ENCODE measurements at regions not wholly inside any gene's neighbourhood (a gene's known extent, or its start where the extent isn't known, plus 50 kb on each side); places are given as distances from the start of the nearest gene placed in this dataset.

DNA sequence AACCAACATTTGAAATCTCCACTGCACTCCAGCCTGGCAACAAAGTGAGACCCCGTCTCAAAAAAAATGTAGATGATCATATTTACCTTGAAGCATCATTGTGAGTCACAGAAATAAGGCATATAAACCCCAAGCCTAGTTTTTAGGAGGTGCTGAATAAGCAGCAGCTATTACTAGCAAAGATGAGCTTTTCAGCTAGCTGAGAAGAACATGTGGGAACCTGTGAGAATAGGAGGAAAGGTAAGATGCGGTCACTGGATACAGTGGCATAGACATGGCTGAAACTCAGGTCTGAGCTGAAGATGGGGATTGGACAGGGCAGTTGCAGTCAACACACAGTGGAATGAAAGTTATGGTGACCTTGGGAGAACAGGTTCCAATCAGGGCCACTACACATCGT is 284.3 kb upstream of the IRAK1BP1 start:
- DNase-seq (ENCODE audit: low spot score): no peak
- TF ChIP-seq, protein P1, sequence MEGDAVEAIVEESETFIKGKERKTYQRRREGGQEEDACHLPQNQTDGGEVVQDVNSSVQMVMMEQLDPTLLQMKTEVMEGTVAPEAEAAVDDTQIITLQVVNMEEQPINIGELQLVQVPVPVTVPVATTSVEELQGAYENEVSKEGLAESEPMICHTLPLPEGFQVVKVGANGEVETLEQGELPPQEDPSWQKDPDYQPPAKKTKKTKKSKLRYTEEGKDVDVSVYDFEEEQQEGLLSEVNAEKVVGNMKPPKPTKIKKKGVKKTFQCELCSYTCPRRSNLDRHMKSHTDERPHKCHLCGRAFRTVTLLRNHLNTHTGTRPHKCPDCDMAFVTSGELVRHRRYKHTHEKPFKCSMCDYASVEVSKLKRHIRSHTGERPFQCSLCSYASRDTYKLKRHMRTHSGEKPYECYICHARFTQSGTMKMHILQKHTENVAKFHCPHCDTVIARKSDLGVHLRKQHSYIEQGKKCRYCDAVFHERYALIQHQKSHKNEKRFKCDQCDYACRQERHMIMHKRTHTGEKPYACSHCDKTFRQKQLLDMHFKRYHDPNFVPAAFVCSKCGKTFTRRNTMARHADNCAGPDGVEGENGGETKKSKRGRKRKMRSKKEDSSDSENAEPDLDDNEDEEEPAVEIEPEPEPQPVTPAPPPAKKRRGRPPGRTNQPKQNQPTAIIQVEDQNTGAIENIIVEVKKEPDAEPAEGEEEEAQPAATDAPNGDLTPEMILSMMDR (IDR thresholded peaks at IDR 0.05): no peak
- no peaks in the 10 kb centered on the region for H3K27me3 ChIP-seq
- no peaks in the 10 kb centered on the region for H3K9me3 ChIP-seq
- H3K36me3 ChIP-seq: no peaks in the 10 kb centered on the region
- H3K27ac ChIP-seq: no peak overlapping the region
- no peak overlapping the region for H3K4me3 ChIP-seq
- no peaks in the 10 kb centered on the region for H3K4me1 ChIP-seq

DNA sequence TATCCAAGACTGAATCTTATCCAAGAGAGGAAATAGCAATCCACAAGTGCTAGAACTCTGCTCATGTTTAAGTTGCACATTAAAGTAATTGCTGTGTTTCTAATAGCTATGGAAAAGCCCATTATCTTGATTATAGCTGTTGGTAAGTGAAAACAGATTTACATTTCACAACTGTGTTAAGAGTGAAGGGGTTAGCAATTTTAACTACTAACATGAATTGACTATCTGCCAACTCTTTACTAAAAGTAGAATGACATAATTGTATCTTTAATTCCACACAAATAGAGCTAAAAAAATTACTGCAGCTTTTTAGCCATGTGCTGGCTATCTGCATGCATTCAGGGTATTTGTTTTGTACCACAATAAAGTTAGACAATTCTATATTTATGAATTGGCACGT is 277.9 kb upstream of the IRAK1BP1 start:
- no peaks in the 10 kb centered on the region for H3K27me3 ChIP-seq
- H3K36me3 ChIP-seq: no peaks in the 10 kb centered on the region
- no peaks in the 10 kb centered on the region for H3K4me1 ChIP-seq

DNA sequence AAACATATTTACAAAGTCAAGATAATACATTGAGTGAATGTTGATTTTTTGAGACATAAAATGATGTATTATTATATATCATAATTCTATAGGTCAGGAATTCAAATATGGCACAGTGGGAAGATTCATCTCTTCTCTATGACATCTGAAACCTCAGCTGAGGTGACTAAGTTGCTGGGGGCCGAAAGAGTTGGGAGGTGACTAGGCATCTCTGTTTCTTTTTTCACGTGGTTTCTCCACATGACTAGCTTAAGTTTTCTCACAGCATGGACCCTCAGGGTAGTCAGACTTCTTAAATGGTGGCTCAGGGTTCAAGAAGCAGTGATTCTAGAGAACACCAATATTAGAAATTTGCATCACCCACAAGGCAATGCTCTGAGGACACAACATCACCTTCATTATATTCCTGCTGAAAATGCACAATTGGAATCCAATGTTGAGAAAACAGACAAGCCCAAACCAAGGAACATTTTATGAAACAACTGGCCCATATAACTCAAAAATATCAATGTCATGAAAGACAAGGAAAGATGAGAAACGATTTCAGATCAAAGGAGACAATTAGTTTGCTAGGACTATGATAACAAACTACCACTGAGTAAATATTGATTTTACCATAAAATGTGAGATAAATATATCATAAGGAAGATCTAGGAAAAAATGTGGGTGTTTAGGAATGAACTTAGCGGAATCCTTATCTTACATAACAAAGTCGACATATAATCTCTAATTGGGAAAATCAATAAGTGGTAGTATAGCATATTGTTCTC is 273.3 kb upstream of the IRAK1BP1 start:
- no peak overlapping the region for H3K4me3 ChIP-seq
- no peak overlapping the region for H3K27ac ChIP-seq
- TF ChIP-seq, protein P1 (IDR thresholded peaks at IDR 0.05): no peak
- no peaks in the 10 kb centered on the region for H3K9me3 ChIP-seq
- no peaks in the 10 kb centered on the region for H3K36me3 ChIP-seq
- no peaks in the 10 kb centered on the region for H3K27me3 ChIP-seq
- H3K4me1 ChIP-seq: no peaks in the 10 kb centered on the region
- DNase-seq (ENCODE audit: low spot score): no peak

More for the DNA sequence above, 277.9 kb upstream of the IRAK1BP1 start:
- DNase-seq (ENCODE audit: low spot score): no peak
- Histone ChIP-seq H3K27ac (no peak overlapping the region), H3K9me3 (no peaks in the 10 kb centered on the region), H3K4me3 (no peak overlapping the region)
- TF ChIP-seq, protein P1 (IDR thresholded peaks at IDR 0.05): no peak

DNA sequence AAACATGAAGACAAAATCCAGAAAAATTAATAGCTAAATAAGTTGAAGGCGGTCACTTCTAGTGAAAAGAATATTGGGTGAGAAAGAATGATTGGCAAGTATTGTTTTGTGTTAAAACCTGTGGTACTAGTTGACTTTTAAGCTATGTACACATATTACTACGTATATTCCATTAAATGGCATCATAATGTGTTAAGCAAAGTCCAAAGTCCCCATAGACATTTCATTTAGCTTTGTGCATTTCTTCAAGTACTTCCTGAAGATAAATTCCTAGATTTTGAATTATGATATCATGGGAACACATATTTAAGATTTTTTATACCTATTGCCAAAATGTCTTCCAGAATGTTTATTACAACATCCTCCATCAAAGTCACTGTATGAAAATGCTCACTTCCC is 272.7 kb upstream of the IRAK1BP1 start:
- H3K9me3 ChIP-seq: no peaks in the 10 kb centered on the region
- H3K27ac ChIP-seq: no peak overlapping the region
- no peaks in the 10 kb centered on the region for H3K27me3 ChIP-seq
- H3K4me1 ChIP-seq: no peaks in the 10 kb centered on the region
- H3K36me3 ChIP-seq: no peaks in the 10 kb centered on the region
- TF ChIP-seq, protein P1 (IDR thresholded peaks at IDR 0.05): no peak
- DNase-seq (ENCODE audit: low spot score): no peak
- no peak overlapping the region for H3K4me3 ChIP-seq

DNA sequence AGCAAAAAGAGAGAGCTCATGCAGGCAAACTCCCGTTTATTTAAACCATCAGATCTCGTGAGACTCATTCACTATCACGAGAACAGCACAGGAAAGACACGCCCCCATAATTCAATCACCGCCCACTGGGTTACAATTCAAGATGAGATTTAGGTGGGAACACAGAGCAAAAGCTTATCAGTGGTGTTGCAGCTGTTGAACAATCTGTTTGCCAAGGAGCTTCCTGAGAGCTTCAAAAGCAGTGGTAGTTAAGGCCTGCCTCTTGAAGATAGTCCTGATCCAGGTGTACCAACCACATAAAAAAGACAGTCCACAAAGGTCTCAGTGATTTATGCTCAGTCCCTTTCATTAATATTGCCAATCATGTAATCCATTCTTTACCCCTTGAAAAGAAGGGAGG is 269.4 kb upstream of the IRAK1BP1 start:
- Histone ChIP-seq H3K9me3 (no peaks in the 10 kb centered on the region), H3K4me3 (no peak overlapping the region), H3K27me3 (no peaks in the 10 kb centered on the region), H3K36me3 (no peaks in the 10 kb centered on the region), H3K4me1 (no peaks in the 10 kb centered on the region), H3K27ac (peak overlapping the region; percentile 39 to 47)
- TF ChIP-seq, protein P1 (IDR thresholded peaks at IDR 0.05): no peak
- DNase-seq (ENCODE audit: low spot score): no peak

DNA sequence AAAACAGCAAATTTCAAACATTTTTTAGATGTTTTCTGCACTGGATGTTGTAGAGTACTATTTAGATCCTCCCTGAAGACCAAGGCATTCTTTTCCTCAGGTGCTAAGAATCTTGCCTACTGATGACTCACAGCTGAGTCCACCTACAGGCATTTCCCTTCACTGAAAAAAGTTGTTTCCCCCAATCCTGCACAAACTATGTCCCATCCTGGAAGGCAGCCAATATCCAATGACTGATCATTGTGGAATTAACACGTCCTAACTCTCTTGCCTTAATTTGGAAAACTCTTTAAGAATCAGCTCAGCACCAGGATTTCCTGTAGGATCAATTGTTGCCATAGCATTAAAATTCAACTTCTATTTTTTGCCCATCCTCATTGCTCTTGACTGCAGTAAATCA is 268.4 kb upstream of the IRAK1BP1 start:
- Histone ChIP-seq H3K27me3 (no peaks in the 10 kb centered on the region), H3K27ac (peak overlapping the region in 1 of 2 donors; percentile 47), H3K4me3 (no peak overlapping the region), H3K36me3 (no peaks in the 10 kb centered on the region), H3K4me1 (no peaks in the 10 kb centered on the region), H3K9me3 (no peaks in the 10 kb centered on the region)
- DNase-seq (ENCODE audit: low spot score): no peak
- TF ChIP-seq, protein P1 (IDR thresholded peaks at IDR 0.05): no peak
